B cell (primary cell): ENCODE measurements at regions not wholly inside any gene's neighbourhood (a gene's known extent, or its start where the extent isn't known, plus 50 kb on each side); places are given as distances from the start of the nearest gene placed in this dataset.

ENCODE experiments used
- ATAC-seq: fragments of 200-7000 bp; cut with Tn5 transposase; one replicate; pipeline ENCODE4 v1.10.0; 2021; ENCODE audit warnings: low read depth, mild to moderate bottlenecking, moderate number of reproducible peaks, moderate library complexity
- CTCF ChIA-PET: fragments of 350-600 bp; sonication (Branson Sonifier 250); formaldehyde crosslinking; loops from one replicate; lab custom pipeline; 2021; ENCODE audit warnings: antibody characterized with exemption, inconsistent platforms; lab: Charles Lee
- POLR2A ChIA-PET: fragments of 350-600 bp; sonication (Branson Sonifier 250); formaldehyde crosslinking; loops from one replicate; lab custom pipeline; 2021; ENCODE audit warnings: antibody characterized with exemption; lab: Charles Lee
- DNase-seq: peaks from one replicate; pipeline ENCODE4 v3.0.0; 2013
- H2AFZ ChIP-seq: 2 replicates; pipeline ENCODE4 v1.6.1; 2012; ENCODE audit warnings: mild to moderate bottlenecking, low read depth, low read length; ENCODE audit not compliant: insufficient read depth, poor library complexity, severe bottlenecking
- H3K27ac ChIP-seq, 2 donors: 1 replicate in 1 of 2; 2 replicates in 1 of 2; pipeline ENCODE4 v1.5.1; 2012 to 2013; ENCODE audit warnings: low read length in 2 of 2, mild to moderate bottlenecking in 2 of 2, moderate library complexity in 1 of 2
- H3K27me3 ChIP-seq, 4 experiments: fragments of 200-600 bp in 1 of 4; sonication (generic) in 1 of 4; replicated peaks in 1 of 4; 1 replicate in 2 of 4; 2 replicates in 2 of 4; pipeline versions ENCODE4 v1.6.1 to v1.7.0; 2013 to 2016; ENCODE audit warnings: low read length in 3 of 4, mild to moderate bottlenecking in 2 of 4, mixed read lengths in 1 of 4, moderate library complexity in 1 of 4; ENCODE audit not compliant: insufficient read depth in 4 of 4, control insufficient read depth in 3 of 4; ENCODE audit errors: control extremely low read depth in 1 of 4
- H3K36me3 ChIP-seq, 2 experiments: replicated peaks in 1 of 2; 1 replicate in 1 of 2; 2 replicates in 1 of 2; pipeline versions ENCODE4 v1.6.1 to v1.7.1; 2013; ENCODE audit warnings: low read length in 1 of 2; ENCODE audit not compliant: insufficient read depth in 2 of 2, control insufficient read depth in 1 of 2; ENCODE audit errors: control extremely low read depth in 1 of 2, extremely low read depth in 1 of 2
- H3K4me1 ChIP-seq, 2 donors: fragments of 200-600 bp in 1 of 2; sonication (generic) in 1 of 2; 1 replicate in 1 of 2; 2 replicates in 1 of 2; pipeline versions ENCODE4 v1.5.1 to v1.6.1; 2013 to 2017; ENCODE audit warnings: low read length in 2 of 2; ENCODE audit not compliant: control insufficient read depth in 2 of 2, insufficient read depth in 2 of 2
- H3K4me2 ChIP-seq: replicated peaks from 2 replicates; pipeline ENCODE3; 2012; ENCODE audit warnings: mild to moderate bottlenecking, low read depth, low read length; ENCODE audit not compliant: poor library complexity, severe bottlenecking
- H3K4me3 ChIP-seq, 5 experiments: fragments of 200-600 bp in 1 of 5; sonication (generic) in 1 of 5; 1 replicate in 3 of 5; 2 replicates in 2 of 5; pipeline versions ENCODE4 v1.5.1 to v1.7.0; 2011 to 2016; ENCODE audit warnings: low read length in 4 of 5, mild to moderate bottlenecking in 4 of 5, low read depth in 2 of 5, control low read depth in 1 of 5, moderate library complexity in 1 of 5; ENCODE audit not compliant: insufficient read depth in 1 of 5; ENCODE audit errors: control extremely low read depth in 1 of 5, extremely low read depth in 1 of 5
- H3K79me2 ChIP-seq: fragments of 200-600 bp; sonication (generic); one replicate; pipeline ENCODE4 v1.6.0; 2016; ENCODE audit warnings: low read length; ENCODE audit not compliant: control insufficient read depth, insufficient read depth
- H3K9ac ChIP-seq: fragments of 200-600 bp; sonication (generic); 2 replicates; pipeline ENCODE4 v1.6.1; 2017; ENCODE audit warnings: mild to moderate bottlenecking, low read length, moderate library complexity
- H3K9me3 ChIP-seq, 3 donors: one replicate each; pipeline versions ENCODE4 v1.6.1 to v1.7.1; 2013; ENCODE audit warnings: low read length in 2 of 3; ENCODE audit not compliant: control insufficient read depth in 2 of 3, insufficient read depth in 1 of 3; ENCODE audit errors: control extremely low read depth in 1 of 3
- H4K20me1 ChIP-seq: 2 replicates; pipeline ENCODE4 v1.6.0; 2012; ENCODE audit warnings: mild to moderate bottlenecking, low read length; ENCODE audit not compliant: insufficient read depth, control insufficient read depth, poor library complexity, severe bottlenecking
- H3K27ac Mint-ChIP-seq: one replicate; pipeline ENCODE4 v1.8.0; 2021; ENCODE audit warnings: mixed read lengths
- H3K27me3 Mint-ChIP-seq: one replicate; pipeline ENCODE4 v1.8.0; 2021; ENCODE audit warnings: mixed read lengths
- H3K4me1 Mint-ChIP-seq: one replicate; pipeline ENCODE4 v1.8.0; 2021; ENCODE audit warnings: mixed read lengths
- H3K4me3 Mint-ChIP-seq: one replicate; pipeline ENCODE4 v1.8.0; 2021; ENCODE audit warnings: mixed read lengths
- H3K9me3 Mint-ChIP-seq: one replicate; pipeline ENCODE4 v1.8.0; 2022; ENCODE audit warnings: mixed read lengths; ENCODE audit not compliant: insufficient read depth
- EZH2 ChIP-seq: IDR thresholded peaks from 2 replicates; pipeline ENCODE4 v1.6.1; 2012; ENCODE audit warnings: borderline replicate concordance, low read depth, mild to moderate bottlenecking, moderate library complexity, low read length; ENCODE audit not compliant: insufficient read depth, poor library complexity, severe bottlenecking
- WGBS: methylation state at CpG from one replicate; pipeline ENCODE4 v1.1.5; 2013; ENCODE audit warnings: missing lambda C conversion rate; ENCODE audit not compliant: insufficient coverage; 5-methylcytosine and 5-hydroxymethylcytosine counted together
- intact Hi-C: fragments of 100-400 bp; cut with micrococcal nuclease; formaldehyde crosslinking; loops from one replicate; pipeline ENCODE4 v1.10.0; 2022
- TF ChIP-seq, protein P1 (sequence below): fragments of 200-600 bp; IDR thresholded peaks from one replicate; pipeline ENCODE4 v1.8.0; 2022; ENCODE audit warnings: antibody characterized with exemption, mild to moderate bottlenecking

- H2AFZ ChIP-seq, result no peak overlapping the region
- H4K20me1 ChIP-seq, result no peaks in the 10 kb centered on the region
- H3K4me1 Mint-ChIP-seq, result no peaks in the 10 kb centered on the region
- peaks cover 0 to 7% (median 0%) of the 10 kb centered on the region in 3 donors for H3K9me3 ChIP-seq
- ChIA-PET CTCF (interaction anchor here (0.8 kb wide), 1 partner anchor 10 kb away, joined by 4 read pairs; no protein-coding TSS in a partner anchor), POLR2A (no interaction called here)
- H3K27me3 Mint-ChIP-seq, result peaks cover 4% of the 10 kb centered on the region
- no peak overlapping the region for H3K9ac ChIP-seq
- H3K27me3 ChIP-seq, result no peaks in the 10 kb centered on the region
- no peaks in the 10 kb centered on the region for H3K4me1 ChIP-seq
- H3K79me2 ChIP-seq, result no peaks in the 10 kb centered on the region
- H3K36me3 ChIP-seq, result no peaks in the 10 kb centered on the region
- no peak overlapping the region for H3K4me2 ChIP-seq
- H3K4me3 ChIP-seq, result no peak overlapping the region
- ATAC-seq (no peak), DNase-seq (no peak)
- no peak overlapping the region for H3K27ac ChIP-seq
- WGBS, result 81% methylated on average over 14 of the region's 16 CpGs
- no peaks in the 10 kb centered on the region for H3K9me3 Mint-ChIP-seq
- no peak overlapping the region for H3K27ac Mint-ChIP-seq
- intact Hi-C loops, result no loop called here
- TF ChIP-seq EZH2, result no peak
- TF ChIP-seq, protein P1, sequence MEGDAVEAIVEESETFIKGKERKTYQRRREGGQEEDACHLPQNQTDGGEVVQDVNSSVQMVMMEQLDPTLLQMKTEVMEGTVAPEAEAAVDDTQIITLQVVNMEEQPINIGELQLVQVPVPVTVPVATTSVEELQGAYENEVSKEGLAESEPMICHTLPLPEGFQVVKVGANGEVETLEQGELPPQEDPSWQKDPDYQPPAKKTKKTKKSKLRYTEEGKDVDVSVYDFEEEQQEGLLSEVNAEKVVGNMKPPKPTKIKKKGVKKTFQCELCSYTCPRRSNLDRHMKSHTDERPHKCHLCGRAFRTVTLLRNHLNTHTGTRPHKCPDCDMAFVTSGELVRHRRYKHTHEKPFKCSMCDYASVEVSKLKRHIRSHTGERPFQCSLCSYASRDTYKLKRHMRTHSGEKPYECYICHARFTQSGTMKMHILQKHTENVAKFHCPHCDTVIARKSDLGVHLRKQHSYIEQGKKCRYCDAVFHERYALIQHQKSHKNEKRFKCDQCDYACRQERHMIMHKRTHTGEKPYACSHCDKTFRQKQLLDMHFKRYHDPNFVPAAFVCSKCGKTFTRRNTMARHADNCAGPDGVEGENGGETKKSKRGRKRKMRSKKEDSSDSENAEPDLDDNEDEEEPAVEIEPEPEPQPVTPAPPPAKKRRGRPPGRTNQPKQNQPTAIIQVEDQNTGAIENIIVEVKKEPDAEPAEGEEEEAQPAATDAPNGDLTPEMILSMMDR, result no peak
- H3K4me3 Mint-ChIP-seq, result no peak overlapping the region
Observed at GRCh38 chr16:86432048-86432447, 78.3 kb upstream of the FOXF1 start.

GRCh38 chr16:86432691-86433090 is 77.6 kb upstream of the FOXF1 start:
- H3K4me3 Mint-ChIP-seq, result no peak overlapping the region
- Histone ChIP-seq H3K4me1 (no peaks in the 10 kb centered on the region), H3K79me2 (no peaks in the 10 kb centered on the region), H4K20me1 (no peaks in the 10 kb centered on the region), H3K36me3 (no peaks in the 10 kb centered on the region), H3K4me2 (no peak overlapping the region), H3K9me3 (peaks cover 0 to 7% (median 0%) of the 10 kb centered on the region in 3 donors), H3K4me3 (no peak overlapping the region), H3K9ac (no peak overlapping the region), H3K27ac (no peak overlapping the region), H3K27me3 (no peaks in the 10 kb centered on the region), H2AFZ (no peak overlapping the region)
- H3K4me1 Mint-ChIP-seq, result no peaks in the 10 kb centered on the region
- POLR2A ChIA-PET, result no interaction called here
- CTCF ChIA-PET, result no interaction called here
- no peak overlapping the region for H3K27ac Mint-ChIP-seq
- 86% methylated on average over 15 of the region's 15 CpGs for WGBS
- DNase-seq (no peak), ATAC-seq (no peak)
- intact Hi-C loops, result no loop called here
- TF ChIP-seq EZH2, result no peak
- TF ChIP-seq, protein P1, result no peak
- peaks cover 4% of the 10 kb centered on the region for H3K27me3 Mint-ChIP-seq
- H3K9me3 Mint-ChIP-seq, result no peaks in the 10 kb centered on the region
